H9 (cell line): ENCODE measurements at regions not wholly inside any gene's neighbourhood (a gene's known extent, or its start where the extent isn't known, plus 50 kb on each side); places are given as distances from the start of the nearest gene placed in this dataset.

ENCODE experiments used
- DNase-seq: peaks from one replicate; pipeline ENCODE4 v3.0.0-alpha.2; 2017
- H2AFZ ChIP-seq: one replicate; pipeline ENCODE4 v1.6.1; 2013; ENCODE audit warnings: mild to moderate bottlenecking, low read length, control low read depth, moderate library complexity
- H2AK5ac ChIP-seq: 2 replicates; pipeline ENCODE4 v1.6.1; 2013; ENCODE audit warnings: low read length, control low read depth, mixed read lengths; ENCODE audit not compliant: insufficient read length
- H2BK120ac ChIP-seq: one replicate; pipeline ENCODE4 v1.6.1; 2013; ENCODE audit warnings: low read depth, mild to moderate bottlenecking, low read length, control low read depth, inconsistent platforms; ENCODE audit not compliant: poor library complexity, severe bottlenecking
- H2BK12ac ChIP-seq: 2 replicates; pipeline ENCODE4 v1.6.1; 2013; ENCODE audit warnings: low read length, control low read depth, mixed read lengths, low read depth; ENCODE audit not compliant: insufficient read length
- H2BK15ac ChIP-seq: 2 replicates; pipeline ENCODE4 v1.6.1; 2013; ENCODE audit warnings: low read depth, low read length, control low read depth
- H2BK20ac ChIP-seq: one replicate; pipeline ENCODE4 v1.6.1; 2013; ENCODE audit warnings: low read depth, mild to moderate bottlenecking, low read length, control low read depth, inconsistent platforms; ENCODE audit not compliant: poor library complexity, severe bottlenecking
- H2BK5ac ChIP-seq: 2 replicates; pipeline ENCODE4 v1.6.1; 2013; ENCODE audit warnings: low read length, control low read depth, mixed read lengths; ENCODE audit not compliant: insufficient read length
- H3K14ac ChIP-seq: 2 replicates; pipeline ENCODE4 v1.6.1; 2013; ENCODE audit warnings: low read length, control low read depth; ENCODE audit not compliant: insufficient read depth
- H3K18ac ChIP-seq: 2 replicates; pipeline ENCODE4 v1.6.1; 2013; ENCODE audit warnings: low read depth, mild to moderate bottlenecking, mixed read lengths, low read length, control low read depth; ENCODE audit not compliant: insufficient read length
- H3K23ac ChIP-seq: 2 replicates; pipeline ENCODE4 v1.6.1; 2013; ENCODE audit warnings: low read length, control low read depth, mixed read lengths, low read depth; ENCODE audit not compliant: insufficient read length
- H3K23me2 ChIP-seq: 2 replicates; pipeline ENCODE4 v1.6.1; 2013; ENCODE audit warnings: low read depth, mild to moderate bottlenecking, mixed read lengths, low read length, control low read depth; ENCODE audit not compliant: insufficient read length, poor library complexity, severe bottlenecking
- H3K27ac ChIP-seq: 2 replicates; pipeline ENCODE4 v1.5.1; 2013; ENCODE audit warnings: low read length, control low read depth, mixed read lengths, low read depth; ENCODE audit not compliant: insufficient read length
- H3K27me3 ChIP-seq: 2 replicates; pipeline ENCODE4 v1.6.1; 2013; ENCODE audit warnings: low read length, control low read depth, inconsistent platforms; ENCODE audit not compliant: insufficient read depth
- H3K4ac ChIP-seq: 2 replicates; pipeline ENCODE4 v1.6.1; 2013; ENCODE audit warnings: low read depth, mild to moderate bottlenecking, control low read depth, inconsistent platforms, low read length, moderate library complexity
- H3K4me1 ChIP-seq: 2 replicates; pipeline ENCODE4 v1.6.1; 2013; ENCODE audit warnings: low read length, control low read depth, inconsistent platforms; ENCODE audit not compliant: insufficient read depth
- H3K4me2 ChIP-seq: 2 replicates; pipeline ENCODE4 v1.6.1; 2013; ENCODE audit warnings: low read length, control low read depth, mixed read lengths; ENCODE audit not compliant: insufficient read length, insufficient read depth
- H3K56ac ChIP-seq: 2 replicates; pipeline ENCODE4 v1.6.1; 2013; ENCODE audit warnings: low read depth, mild to moderate bottlenecking, mixed read lengths, low read length, control low read depth; ENCODE audit not compliant: insufficient read length
- H3K79me1 ChIP-seq: 2 replicates; pipeline ENCODE4 v1.6.1; 2013; ENCODE audit warnings: low read depth, mild to moderate bottlenecking, moderate library complexity, low read length, control low read depth, inconsistent platforms; ENCODE audit not compliant: insufficient read depth, poor library complexity, severe bottlenecking
- H3K79me2 ChIP-seq: 2 replicates; pipeline ENCODE4 v1.6.1; 2013; ENCODE audit warnings: low read length, control low read depth, inconsistent platforms; ENCODE audit not compliant: insufficient read depth
- H3K9ac ChIP-seq: 2 replicates; pipeline ENCODE4 v1.6.1; 2013; ENCODE audit warnings: low read length, control low read depth, mixed read lengths; ENCODE audit not compliant: insufficient read length; ENCODE audit errors: extremely low read depth
- H3K9me3 ChIP-seq: one replicate; pipeline ENCODE4 v1.6.1; 2013; ENCODE audit warnings: low read depth, low read length, inconsistent platforms; ENCODE audit not compliant: control insufficient read depth
- H3T11ph ChIP-seq: one replicate; pipeline ENCODE4 v1.6.1; 2013; ENCODE audit warnings: mild to moderate bottlenecking, low read length, control low read depth, inconsistent platforms
- H4K20me1 ChIP-seq: one replicate; pipeline ENCODE4 v1.6.1; 2013; ENCODE audit not compliant: control insufficient read depth, insufficient read length, insufficient read depth
- H4K5ac ChIP-seq: 2 replicates; pipeline ENCODE4 v1.6.1; 2013; ENCODE audit warnings: low read depth, mild to moderate bottlenecking, mixed read lengths, low read length, control low read depth; ENCODE audit not compliant: insufficient read length
- H4K8ac ChIP-seq: replicated peaks from 2 replicates; pipeline ENCODE4 v1.6.1; 2013; ENCODE audit warnings: low read length, control low read depth, mixed read lengths, low read depth; ENCODE audit not compliant: insufficient read length
- H4K91ac ChIP-seq: 2 replicates; pipeline ENCODE4 v1.6.1; 2013; ENCODE audit warnings: low read depth, mild to moderate bottlenecking, moderate library complexity, mixed read lengths, low read length, control low read depth; ENCODE audit not compliant: insufficient read length
- H3K27ac Mint-ChIP-seq, 3 experiments: 2 replicates in 2 of 3; 3 replicates in 1 of 3; pipeline ENCODE4 v1.8.0; 2020 to 2021; ENCODE audit warnings: mixed read lengths in 3 of 3, mild to moderate bottlenecking in 1 of 3, moderate library complexity in 1 of 3
- H3K27me3 Mint-ChIP-seq: 2 replicates; pipeline ENCODE4 v1.8.0; 2021; ENCODE audit warnings: low read depth, mild to moderate bottlenecking, moderate library complexity, mixed read lengths
- H3K36me3 Mint-ChIP-seq, 3 experiments: 2 replicates in 2 of 3; 3 replicates in 1 of 3; pipeline ENCODE4 v1.8.0; 2020 to 2021; ENCODE audit warnings: low read depth in 3 of 3, mixed read lengths in 3 of 3; ENCODE audit not compliant: insufficient read depth in 1 of 3
- H3K4me1 Mint-ChIP-seq, 2 experiments: 2 replicates each; pipeline ENCODE4 v1.8.0; 2020; ENCODE audit warnings: mixed read lengths in 2 of 2
- H3K4me3 Mint-ChIP-seq, 2 experiments: 2 replicates in 1 of 2; 3 replicates in 1 of 2; pipeline ENCODE4 v1.8.0; 2020 to 2021; ENCODE audit warnings: mild to moderate bottlenecking in 2 of 2, mixed read lengths in 2 of 2, moderate library complexity in 1 of 2
- H3K9me3 Mint-ChIP-seq, 2 experiments: 2 replicates in 1 of 2; 3 replicates in 1 of 2; pipeline ENCODE4 v1.8.0; 2020; ENCODE audit warnings: mild to moderate bottlenecking in 2 of 2, mixed read lengths in 2 of 2, moderate library complexity in 1 of 2
- WGBS: extraction: QIAGEN DNeasy Blood & Tissue Kit; methylation state at CpG from one replicate; pipeline ENCODE4 v1.1.7; 2013; ENCODE audit warnings: missing lambda C conversion rate, low lambda C conversion rate, mixed read lengths; ENCODE audit not compliant: insufficient read length; ENCODE audit errors: extremely low coverage; 5-methylcytosine and 5-hydroxymethylcytosine counted together
- TF ChIP-seq, protein P1 (sequence below): fragments of 200-600 bp; sonication (generic); conservative IDR thresholded peaks from 3 replicates; pipeline ENCODE4 v1.8.0; 2021; ENCODE audit warnings: antibody characterized with exemption, mild to moderate bottlenecking

DNA sequence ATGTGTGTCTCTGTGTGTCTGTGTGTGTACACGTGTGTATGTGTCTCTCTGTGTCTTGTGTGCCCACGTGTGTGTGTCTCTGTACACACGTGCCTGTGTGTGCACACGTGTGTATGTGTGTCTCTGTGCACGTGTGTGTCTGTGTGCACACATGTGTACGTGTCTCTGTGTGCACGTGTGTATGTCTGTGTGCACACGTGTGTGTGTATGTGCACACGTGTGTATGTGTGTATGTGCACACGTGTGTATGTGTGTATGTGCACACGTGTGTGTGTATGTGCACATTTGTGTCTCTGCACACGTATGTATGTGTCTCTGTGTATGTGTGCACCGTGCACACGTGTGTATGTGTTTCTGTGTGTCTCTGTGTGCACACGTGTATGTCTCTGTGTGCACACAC is 248.7 kb upstream of the SHH start:
- Histone ChIP-seq H2BK12ac (no peak overlapping the region), H3K27me3 (no peaks in the 10 kb centered on the region), H3K79me1 (no peaks in the 10 kb centered on the region), H3K9ac (no peak overlapping the region), H3K14ac (no peak overlapping the region), H2BK120ac (no peak overlapping the region), H3K9me3 (no peaks in the 10 kb centered on the region), H4K8ac (no peak overlapping the region), H4K20me1 (no peaks in the 10 kb centered on the region), H3K4me1 (no peaks in the 10 kb centered on the region), H2BK15ac (no peak overlapping the region), H2BK5ac (no peak overlapping the region), H3K27ac (no peak overlapping the region), H4K5ac (no peak overlapping the region), H3K56ac (no peak overlapping the region), H3K18ac (no peak overlapping the region), H3K79me2 (no peaks in the 10 kb centered on the region), H2AK5ac (no peak overlapping the region), H4K91ac (no peak overlapping the region), H3T11ph (no peak overlapping the region), H2AFZ (no peak overlapping the region), H3K4me2 (no peak overlapping the region), H3K23me2 (no peaks in the 10 kb centered on the region), H2BK20ac (no peak overlapping the region), H3K23ac (no peak overlapping the region), H3K4ac (no peak overlapping the region)
- peaks cover 10 to 22% of the 10 kb centered on the region in 2 experiments for H3K9me3 Mint-ChIP-seq
- H3K36me3 Mint-ChIP-seq: peaks cover 0 to 4% (median 2%) of the 10 kb centered on the region in 3 experiments; a peak in 3 of 7 replicates
- TF ChIP-seq, protein P1, sequence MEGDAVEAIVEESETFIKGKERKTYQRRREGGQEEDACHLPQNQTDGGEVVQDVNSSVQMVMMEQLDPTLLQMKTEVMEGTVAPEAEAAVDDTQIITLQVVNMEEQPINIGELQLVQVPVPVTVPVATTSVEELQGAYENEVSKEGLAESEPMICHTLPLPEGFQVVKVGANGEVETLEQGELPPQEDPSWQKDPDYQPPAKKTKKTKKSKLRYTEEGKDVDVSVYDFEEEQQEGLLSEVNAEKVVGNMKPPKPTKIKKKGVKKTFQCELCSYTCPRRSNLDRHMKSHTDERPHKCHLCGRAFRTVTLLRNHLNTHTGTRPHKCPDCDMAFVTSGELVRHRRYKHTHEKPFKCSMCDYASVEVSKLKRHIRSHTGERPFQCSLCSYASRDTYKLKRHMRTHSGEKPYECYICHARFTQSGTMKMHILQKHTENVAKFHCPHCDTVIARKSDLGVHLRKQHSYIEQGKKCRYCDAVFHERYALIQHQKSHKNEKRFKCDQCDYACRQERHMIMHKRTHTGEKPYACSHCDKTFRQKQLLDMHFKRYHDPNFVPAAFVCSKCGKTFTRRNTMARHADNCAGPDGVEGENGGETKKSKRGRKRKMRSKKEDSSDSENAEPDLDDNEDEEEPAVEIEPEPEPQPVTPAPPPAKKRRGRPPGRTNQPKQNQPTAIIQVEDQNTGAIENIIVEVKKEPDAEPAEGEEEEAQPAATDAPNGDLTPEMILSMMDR: no peak
- peak overlapping the region in 1 of 3 experiments; percentile 29; a peak in 1 of 7 replicates for H3K27ac Mint-ChIP-seq
- no peak for DNase-seq
- no CpG with 5 or more reads among the region's 15 CpGs for WGBS
- no peaks in the 10 kb centered on the region for H3K4me1 Mint-ChIP-seq
- no peak overlapping the region for H3K4me3 Mint-ChIP-seq
- peaks cover 2% of the 10 kb centered on the region for H3K27me3 Mint-ChIP-seq
